ENCODE measurements at regions not wholly inside any gene's neighbourhood (a gene's known extent, or its start where the extent isn't known, plus 50 kb on each side); places are given as distances from the start of the nearest gene placed in this dataset.

DNA sequence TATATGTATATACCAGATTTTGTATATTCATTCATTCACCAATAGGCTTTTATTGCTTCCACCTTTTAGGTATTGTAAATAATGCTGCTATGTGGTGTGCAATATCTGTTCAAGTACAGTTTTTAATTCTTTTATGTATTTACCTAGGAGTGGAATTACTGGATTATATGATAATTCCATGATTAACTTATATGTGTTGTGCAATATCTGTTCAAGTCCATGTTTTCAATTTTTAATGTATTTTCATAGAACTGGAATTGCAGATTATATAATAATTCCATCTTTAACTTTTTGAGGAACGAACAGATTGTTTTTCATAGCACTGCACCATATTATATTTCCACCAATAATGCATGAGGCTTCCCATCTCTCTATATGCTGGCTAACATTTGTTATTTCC, 50.6 kb upstream of the L3MBTL4 start:
- H3K9me3 ChIP-seq = no peaks in the 10 kb centered on the region
- H3K36me3 ChIP-seq = no peaks in the 10 kb centered on the region
- H3K4me3 ChIP-seq = no peak overlapping the region
- no peaks in the 10 kb centered on the region for H3K4me1 ChIP-seq
- DNase-seq = no peak
- H3K27ac ChIP-seq = no peak overlapping the region
- no peaks in the 10 kb centered on the region for H3K27me3 ChIP-seq
- TF ChIP-seq, protein P1, sequence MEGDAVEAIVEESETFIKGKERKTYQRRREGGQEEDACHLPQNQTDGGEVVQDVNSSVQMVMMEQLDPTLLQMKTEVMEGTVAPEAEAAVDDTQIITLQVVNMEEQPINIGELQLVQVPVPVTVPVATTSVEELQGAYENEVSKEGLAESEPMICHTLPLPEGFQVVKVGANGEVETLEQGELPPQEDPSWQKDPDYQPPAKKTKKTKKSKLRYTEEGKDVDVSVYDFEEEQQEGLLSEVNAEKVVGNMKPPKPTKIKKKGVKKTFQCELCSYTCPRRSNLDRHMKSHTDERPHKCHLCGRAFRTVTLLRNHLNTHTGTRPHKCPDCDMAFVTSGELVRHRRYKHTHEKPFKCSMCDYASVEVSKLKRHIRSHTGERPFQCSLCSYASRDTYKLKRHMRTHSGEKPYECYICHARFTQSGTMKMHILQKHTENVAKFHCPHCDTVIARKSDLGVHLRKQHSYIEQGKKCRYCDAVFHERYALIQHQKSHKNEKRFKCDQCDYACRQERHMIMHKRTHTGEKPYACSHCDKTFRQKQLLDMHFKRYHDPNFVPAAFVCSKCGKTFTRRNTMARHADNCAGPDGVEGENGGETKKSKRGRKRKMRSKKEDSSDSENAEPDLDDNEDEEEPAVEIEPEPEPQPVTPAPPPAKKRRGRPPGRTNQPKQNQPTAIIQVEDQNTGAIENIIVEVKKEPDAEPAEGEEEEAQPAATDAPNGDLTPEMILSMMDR (IDR thresholded peaks at IDR 0.05) = no peak
- no peak for TF ChIP-seq POLR2A (IDR thresholded peaks at IDR 0.05)

DNA sequence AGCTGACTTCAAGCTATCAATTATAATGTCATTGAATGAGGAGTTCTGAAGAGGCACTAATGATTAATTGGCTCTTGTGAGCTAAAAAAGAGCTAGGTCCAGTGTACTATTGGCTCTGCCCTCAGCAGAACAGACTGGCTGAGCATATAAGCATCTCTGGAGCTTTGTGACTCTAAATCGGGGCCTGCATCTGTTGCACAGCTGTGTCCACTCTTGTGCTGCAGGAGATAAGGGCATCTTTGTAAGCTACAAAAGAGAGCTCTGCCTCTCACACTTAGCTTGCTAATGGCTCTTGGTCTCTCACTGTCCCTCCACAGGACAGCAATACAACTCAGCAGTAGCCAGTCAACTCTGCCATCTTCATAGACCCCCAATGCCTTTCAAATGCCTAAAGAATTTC, 61.5 kb upstream of the L3MBTL4 start:
- no peaks in the 10 kb centered on the region for H3K9me3 ChIP-seq
- no peaks in the 10 kb centered on the region for H3K36me3 ChIP-seq
- H3K4me3 ChIP-seq = no peak overlapping the region
- no peaks in the 10 kb centered on the region for H3K4me1 ChIP-seq
- no peak overlapping the region for H3K27ac ChIP-seq
- TF ChIP-seq, protein P1 (IDR thresholded peaks at IDR 0.05) = no peak
- TF ChIP-seq POLR2A (IDR thresholded peaks at IDR 0.05) = no peak
- H3K27me3 ChIP-seq = no peaks in the 10 kb centered on the region
- no peak for DNase-seq

DNA sequence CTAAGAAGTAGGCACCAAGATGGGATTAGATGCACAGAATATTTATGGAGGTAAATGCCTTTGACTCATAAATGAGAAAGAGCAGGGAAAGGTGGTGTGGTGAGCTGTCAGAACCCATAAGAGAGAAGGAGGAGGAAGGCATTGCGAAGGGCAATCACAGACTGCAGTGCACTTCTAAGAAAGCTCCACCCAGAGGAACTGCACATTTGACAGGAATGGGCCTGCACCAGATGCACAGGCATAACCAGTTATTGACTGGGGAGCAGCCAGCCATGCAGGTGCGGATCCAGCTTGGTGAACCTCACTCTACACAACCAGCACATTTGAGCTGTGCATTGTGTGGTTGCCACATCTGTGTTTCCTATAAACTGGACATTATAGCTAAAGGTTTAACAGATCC, 62.2 kb upstream of the L3MBTL4 start:
- no peaks in the 10 kb centered on the region for H3K9me3 ChIP-seq
- no peaks in the 10 kb centered on the region for H3K4me1 ChIP-seq
- H3K27ac ChIP-seq = no peak overlapping the region
- H3K36me3 ChIP-seq = no peaks in the 10 kb centered on the region
- TF ChIP-seq POLR2A (IDR thresholded peaks at IDR 0.05) = no peak
- no peak for DNase-seq
- no peak overlapping the region for H3K4me3 ChIP-seq
- H3K27me3 ChIP-seq = no peaks in the 10 kb centered on the region

DNA sequence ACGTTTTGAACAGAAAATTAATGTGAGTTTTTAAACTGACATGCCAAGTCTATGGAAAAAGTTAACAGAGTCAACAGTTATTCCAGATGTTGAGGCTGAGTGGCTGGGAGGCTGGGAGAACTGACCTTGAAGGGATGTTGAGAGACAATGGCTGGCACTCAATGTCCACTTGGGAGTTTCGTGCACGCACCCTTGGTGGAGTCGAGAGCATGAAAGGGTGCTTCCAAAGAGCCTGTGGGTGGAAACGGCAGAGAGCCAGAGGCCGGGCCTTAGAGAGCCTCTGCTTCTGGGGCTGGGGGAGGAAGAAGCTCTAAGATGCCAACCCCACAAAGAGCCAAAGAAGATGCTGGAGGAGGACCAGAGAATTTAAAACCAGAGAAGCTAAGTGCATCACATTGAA, 63.4 kb upstream of the L3MBTL4 start:
- H3K27me3 ChIP-seq = no peaks in the 10 kb centered on the region
- no peak overlapping the region for H3K4me3 ChIP-seq
- H3K27ac ChIP-seq = no peak overlapping the region
- H3K9me3 ChIP-seq = no peaks in the 10 kb centered on the region
- DNase-seq = no peak
- TF ChIP-seq POLR2A (IDR thresholded peaks at IDR 0.05) = no peak
- TF ChIP-seq, protein P1 (IDR thresholded peaks at IDR 0.05) = no peak
- no peaks in the 10 kb centered on the region for H3K4me1 ChIP-seq
- no peaks in the 10 kb centered on the region for H3K36me3 ChIP-seq

DNA sequence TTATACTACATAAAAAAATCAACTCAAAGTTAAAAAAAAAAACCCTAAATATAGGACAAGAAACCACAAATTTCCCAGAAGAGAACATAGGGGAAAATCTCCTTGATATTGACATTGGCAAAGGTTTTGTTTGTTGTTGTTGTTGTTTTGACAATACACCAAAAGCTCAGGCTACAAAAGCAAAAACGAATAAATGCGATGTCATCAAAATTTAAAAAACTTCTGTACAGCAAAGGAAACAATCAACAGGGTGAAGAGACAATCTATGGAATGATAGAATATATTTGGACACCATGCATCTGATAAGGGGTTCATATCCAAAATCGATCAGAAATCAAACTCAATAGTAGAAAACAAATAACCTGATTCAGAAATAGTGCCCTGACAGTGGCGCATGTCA, 65.0 kb upstream of the L3MBTL4 start:
- no peak for DNase-seq
- H3K9me3 ChIP-seq = no peaks in the 10 kb centered on the region
- H3K4me3 ChIP-seq = no peak overlapping the region
- H3K36me3 ChIP-seq = no peaks in the 10 kb centered on the region
- no peaks in the 10 kb centered on the region for H3K4me1 ChIP-seq
- no peak overlapping the region for H3K27ac ChIP-seq
- TF ChIP-seq, protein P1 (IDR thresholded peaks at IDR 0.05) = no peak
- TF ChIP-seq POLR2A (IDR thresholded peaks at IDR 0.05) = no peak
- H3K27me3 ChIP-seq = no peaks in the 10 kb centered on the region

DNA sequence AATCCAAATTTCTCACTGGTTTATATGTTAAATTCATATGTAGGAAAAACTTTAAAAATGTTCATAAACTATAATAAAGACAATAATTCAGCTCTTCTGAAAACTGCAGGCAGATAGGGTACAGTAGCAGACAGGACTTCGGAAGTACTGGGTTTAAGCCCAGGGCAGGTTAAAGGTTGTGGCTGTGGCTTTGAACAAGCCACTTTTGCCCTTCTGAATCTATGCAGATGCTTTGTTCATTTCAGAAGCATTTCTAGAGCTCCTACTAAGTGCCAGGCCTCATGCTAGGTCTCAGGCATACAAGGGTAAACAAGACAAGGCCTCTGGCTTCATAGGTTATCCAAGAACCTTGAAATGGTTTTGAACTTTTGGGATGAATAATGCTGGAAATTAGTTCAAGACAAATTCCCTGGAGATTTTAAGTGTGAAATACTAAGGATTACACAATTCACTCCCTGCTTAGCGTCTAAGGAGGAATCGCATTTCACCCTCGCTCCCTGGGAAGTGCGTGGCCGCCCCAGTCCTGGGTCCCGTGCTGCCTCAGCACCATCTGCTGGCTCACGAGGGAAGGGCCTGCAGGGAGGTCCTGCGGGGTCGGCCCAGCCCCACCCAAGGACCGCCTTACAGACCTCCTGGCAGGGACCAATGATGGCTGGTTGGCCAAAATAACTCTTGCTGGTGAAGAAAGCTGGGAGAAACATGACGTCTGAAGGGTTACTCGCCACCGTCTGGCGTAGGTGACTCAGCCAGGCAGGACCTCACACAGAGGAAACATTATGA, 67.7 kb upstream of the L3MBTL4 start:
- H3K9me3 ChIP-seq = no peaks in the 10 kb centered on the region
- H3K36me3 ChIP-seq = no peaks in the 10 kb centered on the region
- no peaks in the 10 kb centered on the region for H3K4me1 ChIP-seq
- no peak for TF ChIP-seq POLR2A (IDR thresholded peaks at IDR 0.05)
- TF ChIP-seq, protein P1 (IDR thresholded peaks at IDR 0.05) = peak in 5 of 6 experiments; percentile 4 to 73 (median 65)
- peak in 2 of 3 donors; percentile 66 to 68 for DNase-seq
- no peak overlapping the region for H3K27ac ChIP-seq
- no peak overlapping the region for H3K4me3 ChIP-seq
- no peaks in the 10 kb centered on the region for H3K27me3 ChIP-seq
